ENCODE measurements at regions not wholly inside any gene's neighbourhood (a gene's known extent, or its start where the extent isn't known, plus 50 kb on each side); places are given as distances from the start of the nearest gene placed in this dataset.

- no peak for ATAC-seq
Measured at GRCh38 chr4:144903953-144904711, 193.9 kb downstream of the ANAPC10 start.

GRCh38 chr4:144905286-144905685, 192.7 kb downstream of the ANAPC10 start:
- ATAC-seq, result no peak

GRCh38 chr4:144906181-144906925, 191.6 kb downstream of the ANAPC10 start:
- ATAC-seq, result no peak

GRCh38 chr4:144910723-144911122, 187.3 kb downstream of the ANAPC10 start:
- ATAC-seq, result no peak

Measured in esophagus mucosa (tissue), 1 donor.